NCI-H187 treated with DMSO at 0.1 percent for 48 hours (cell line): ENCODE measurements at regions not wholly inside any gene's neighbourhood (a gene's known extent, or its start where the extent isn't known, plus 50 kb on each side); places are given as distances from the start of the nearest gene placed in this dataset.
A peak's percentile ranks its signal among the peaks of the same experiment; 100 is the strongest.
"Not testable (repeated sequence)": the region's sequence is repeated elsewhere in the genome, so short reads cannot be mapped to it uniquely, and the experiment has no call there.

ENCODE experiments used
- DNase-seq: peaks from one replicate; lab custom pipeline; 2025; lab: John Stamatoyannopoulos, UW

DNA sequence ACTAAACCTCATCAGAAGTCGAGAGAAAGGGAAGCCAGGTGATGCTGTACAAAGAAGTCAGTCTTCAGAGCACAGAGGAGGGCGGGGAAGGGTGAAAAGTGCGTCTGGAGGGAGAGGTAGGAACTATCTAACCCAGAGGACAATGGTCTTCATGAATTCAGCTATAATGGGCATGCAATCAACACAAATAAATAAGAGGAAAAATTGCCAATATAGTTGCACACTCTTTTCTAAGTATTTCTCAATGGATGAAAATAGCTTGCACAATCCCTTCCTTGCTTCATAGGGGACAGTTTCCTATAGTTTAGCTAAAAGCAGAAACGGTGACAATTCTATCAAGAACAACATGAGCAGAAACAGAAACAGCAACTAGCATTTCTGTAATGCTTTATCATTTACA, 931.2 kb downstream of the AACS start:
- DNase-seq = no peak

DNA sequence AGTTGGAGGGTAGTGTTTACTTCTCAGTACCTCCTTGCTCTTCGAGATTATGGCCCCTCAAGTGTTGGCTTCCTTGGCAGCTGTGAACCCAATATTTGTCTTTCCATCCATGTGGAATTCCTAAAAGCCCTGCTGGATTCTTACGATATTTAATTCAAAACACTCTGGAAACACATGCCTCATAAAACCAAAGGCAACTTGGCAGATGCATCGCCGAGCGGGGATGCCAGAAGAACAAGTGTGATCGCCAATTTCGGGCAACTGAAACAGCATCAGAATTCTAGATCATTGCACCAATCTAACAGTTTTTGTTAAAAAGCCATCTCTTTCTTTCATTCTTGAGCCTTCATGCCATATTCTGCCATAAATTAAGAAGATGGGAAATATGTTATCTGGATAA, 934.4 kb downstream of the AACS start:
- DNase-seq = no peak

- no peak for DNase-seq
Measured at GRCh38 chr12:126019385-126019784, 954.1 kb downstream of the AACS start.

DNA sequence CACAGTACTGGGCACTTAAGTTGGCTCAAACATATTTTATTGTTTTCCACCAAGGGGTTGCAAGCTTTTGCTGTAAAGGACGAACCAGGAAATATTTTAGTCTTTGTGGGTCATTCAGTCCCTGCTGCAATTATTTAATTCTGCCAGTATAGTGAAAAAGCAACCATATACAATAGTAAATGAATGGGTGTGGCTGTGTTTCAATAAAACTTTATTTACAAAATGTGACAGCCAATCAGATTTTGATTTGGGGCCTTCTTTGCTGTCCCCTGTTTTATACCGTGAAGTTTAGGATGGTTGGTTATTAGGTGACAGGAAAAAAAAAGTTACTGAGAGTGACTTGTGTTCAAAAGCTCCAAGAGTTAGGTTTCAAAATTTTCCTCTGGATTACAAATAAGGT, 956.4 kb downstream of the AACS start:
- no peak for DNase-seq

GRCh38 chr12:126027825-126028224, 962.6 kb downstream of the AACS start:
- no peak for DNase-seq

DNA sequence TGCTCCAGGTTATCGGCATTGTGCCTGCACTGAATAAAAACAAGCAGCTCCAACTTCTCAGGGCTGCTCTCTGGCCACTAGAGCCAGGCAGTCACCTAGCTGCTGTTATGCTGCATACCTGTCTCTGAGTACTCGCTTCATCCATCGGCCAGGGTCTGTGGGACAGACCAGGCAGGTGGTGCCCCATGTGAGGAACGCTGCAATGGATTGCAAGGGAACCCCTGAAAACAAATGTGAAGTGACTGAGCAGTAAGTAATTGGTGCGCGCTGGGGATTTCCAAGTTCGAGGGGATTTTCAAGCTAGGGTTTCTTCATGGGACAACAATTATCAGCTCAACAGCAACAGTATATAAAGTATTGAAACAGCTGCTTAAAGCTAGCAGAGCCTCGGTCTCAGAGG, 965.3 kb downstream of the AACS start:
- DNase-seq = no peak

- DNase-seq = no peak
Measured at GRCh38 chr12:126033751-126034150, 968.5 kb downstream of the AACS start.

- no peak for DNase-seq
Measured at GRCh38 chr12:126036348-126036747, 971.1 kb downstream of the AACS start.

GRCh38 chr12:126038434-126038833, 973.2 kb downstream of the AACS start:
- DNase-seq = no peak

- DNase-seq = no peak
Measured at GRCh38 chr12:126040307-126040706, 975.1 kb downstream of the AACS start.

DNA sequence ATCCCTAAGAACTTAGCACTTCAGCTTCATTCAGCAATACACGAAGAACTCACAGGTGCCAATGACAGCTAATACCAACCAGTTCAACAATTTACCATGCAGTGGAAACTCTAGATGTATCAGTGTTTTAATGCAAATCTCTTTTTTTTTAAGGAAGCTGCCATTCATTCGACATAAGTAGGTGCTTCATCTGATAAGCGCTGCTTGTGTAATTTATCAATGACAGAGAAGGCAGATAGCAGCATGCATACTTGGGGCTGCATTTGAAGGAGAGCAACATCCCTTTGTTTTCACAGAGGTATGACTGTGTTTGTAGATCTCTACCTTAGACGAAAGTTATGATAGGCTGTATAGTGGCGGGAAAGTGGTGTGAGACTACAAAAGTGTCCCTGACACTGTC, 977.1 kb downstream of the AACS start:
- DNase-seq = no peak

- DNase-seq = not testable (repeated sequence)
Measured at GRCh38 chr12:126049501-126049900, 984.3 kb downstream of the AACS start.

DNA sequence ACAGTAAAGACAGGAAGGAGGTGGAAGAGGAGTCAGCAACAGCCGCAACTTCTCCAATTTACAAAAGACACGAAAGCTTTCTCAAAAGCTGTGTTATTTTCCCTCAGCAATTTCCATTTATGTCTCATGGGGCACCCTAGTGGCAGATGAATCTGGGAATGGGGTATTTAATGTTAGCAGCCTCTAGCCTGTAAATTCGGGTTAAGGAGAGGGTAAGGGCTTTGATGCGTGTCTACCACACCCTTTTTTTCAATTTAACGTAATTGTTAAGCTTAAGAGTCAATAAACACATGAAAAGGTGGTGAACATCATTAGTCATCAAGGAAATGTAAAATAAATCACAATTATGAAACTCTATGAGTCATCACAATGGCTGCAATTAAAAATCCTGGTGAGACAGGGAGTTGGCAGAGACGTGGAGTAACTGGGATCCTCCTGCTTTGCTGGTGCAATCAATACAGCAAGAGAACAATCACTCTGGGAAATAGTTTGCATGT, 986.4 kb downstream of the AACS start:
- DNase-seq = no peak

GRCh38 chr12:126055521-126055920, 990.3 kb downstream of the AACS start:
- DNase-seq = no peak

DNA sequence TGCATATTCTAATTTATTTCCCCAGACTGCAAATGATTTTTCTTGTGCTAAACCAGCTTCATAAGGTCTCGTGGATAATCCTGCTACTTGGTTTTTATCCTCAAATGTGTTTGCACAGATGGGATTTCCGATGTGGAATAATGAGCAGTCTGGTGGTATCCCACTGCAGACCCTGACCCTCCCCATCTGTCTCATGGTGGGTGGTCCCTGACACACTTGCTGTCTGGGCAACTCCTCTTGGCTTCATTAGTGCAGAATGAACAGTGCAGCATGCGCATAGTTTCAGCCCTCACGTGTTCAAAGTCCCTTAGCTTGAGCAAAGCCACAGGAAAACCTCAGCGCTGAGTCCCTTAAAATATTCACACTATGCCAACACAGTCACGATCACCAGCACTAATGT, 996.5 kb downstream of the AACS start:
- no peak for DNase-seq

DNA sequence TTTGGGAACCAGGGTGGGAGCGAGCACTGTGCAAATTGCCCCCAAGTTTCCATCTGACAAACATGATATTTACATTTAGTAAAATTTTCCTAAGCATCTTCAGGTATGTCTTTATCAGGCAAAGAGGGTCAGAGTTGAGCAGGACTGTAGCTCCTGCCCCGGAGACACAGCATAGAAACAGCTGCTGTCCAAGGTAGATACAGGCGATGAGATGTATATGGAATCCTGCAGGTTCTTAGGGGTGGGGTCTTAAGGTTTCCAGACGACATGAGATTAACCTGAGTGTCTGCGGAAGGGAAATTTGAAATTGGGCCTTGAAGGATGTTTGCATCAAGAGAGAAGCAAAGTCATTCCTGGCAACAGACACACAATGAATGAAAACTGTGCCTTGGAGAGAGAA, 998.8 kb downstream of the AACS start:
- DNase-seq = no peak

- no peak for DNase-seq
Measured at GRCh38 chr12:126067626-126068329, 1002.5 kb downstream of the AACS start.

GRCh38 chr12:126069549-126070165, 1004.4 kb downstream of the AACS start:
- peak; percentile 4 for DNase-seq

DNA sequence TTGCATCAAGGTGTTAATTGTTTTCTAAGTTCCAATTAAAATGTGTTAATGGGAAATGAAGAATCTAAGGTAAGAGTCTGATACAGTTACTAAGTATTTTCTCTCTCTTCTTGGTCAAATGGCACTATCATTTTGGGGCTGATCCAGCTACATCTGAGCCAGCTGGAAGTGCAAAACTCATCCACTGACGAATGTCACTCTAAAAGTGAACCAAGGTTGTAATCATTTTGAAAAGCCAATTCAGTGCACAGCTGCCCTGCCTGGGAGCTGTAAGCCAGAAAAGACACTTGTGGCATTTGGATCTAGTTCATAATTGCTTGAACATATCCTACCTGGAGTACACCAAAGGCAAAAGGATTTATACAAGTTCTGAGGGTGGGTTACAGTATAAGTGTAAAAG, 1011.3 kb downstream of the AACS start:
- DNase-seq = no peak

DNA sequence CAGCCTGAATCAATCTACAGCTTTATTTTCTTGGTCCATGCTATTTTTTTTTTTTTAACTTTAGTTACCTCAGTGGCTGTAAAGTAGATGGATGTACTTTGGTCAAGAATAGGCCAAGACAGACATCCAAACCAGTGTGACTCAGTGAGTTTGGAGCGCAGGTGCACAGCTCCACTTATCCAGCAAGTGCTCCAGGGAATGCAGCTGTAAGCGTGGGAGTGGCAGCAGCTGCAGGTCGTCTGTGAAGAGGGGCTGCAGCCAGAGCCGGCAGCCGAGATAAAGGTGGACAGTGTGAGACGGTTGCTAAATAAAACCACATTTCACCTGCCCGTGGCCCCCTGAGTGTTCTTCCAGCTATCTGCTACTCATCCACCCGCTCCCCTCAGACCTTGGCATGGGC, 1018.7 kb downstream of the AACS start:
- DNase-seq = no peak

- no peak for DNase-seq
Measured at GRCh38 chr12:126084480-126084879, 1019.2 kb downstream of the AACS start.

- DNase-seq = no peak
Measured at GRCh38 chr12:126086242-126086641, 1021.0 kb downstream of the AACS start.

GRCh38 chr12:126087692-126088091, 1022.5 kb downstream of the AACS start:
- no peak for DNase-seq

DNA sequence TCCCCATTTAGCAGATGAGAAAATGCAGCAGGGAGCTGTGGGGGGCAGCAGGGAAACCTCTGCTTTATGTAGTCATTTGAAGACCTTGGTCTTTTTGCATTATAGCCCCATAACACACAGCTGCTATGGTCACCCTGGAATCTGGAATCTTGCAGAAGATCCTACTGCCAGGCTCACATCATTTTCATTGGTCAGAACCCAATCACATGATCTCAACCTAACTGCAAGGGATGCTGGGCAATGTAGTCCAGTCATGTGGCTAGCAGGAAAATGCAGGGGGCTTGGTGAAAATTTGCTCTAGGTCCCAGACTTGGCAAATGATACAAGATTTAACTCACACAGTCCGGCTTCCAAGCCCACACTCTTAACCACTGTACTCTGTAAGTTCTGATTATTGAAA, 1028.7 kb downstream of the AACS start:
- no peak for DNase-seq
